ENCODE measurements at regions not wholly inside any gene's neighbourhood (a gene's known extent, or its start where the extent isn't known, plus 50 kb on each side); places are given as distances from the start of the nearest gene placed in this dataset.

DNA sequence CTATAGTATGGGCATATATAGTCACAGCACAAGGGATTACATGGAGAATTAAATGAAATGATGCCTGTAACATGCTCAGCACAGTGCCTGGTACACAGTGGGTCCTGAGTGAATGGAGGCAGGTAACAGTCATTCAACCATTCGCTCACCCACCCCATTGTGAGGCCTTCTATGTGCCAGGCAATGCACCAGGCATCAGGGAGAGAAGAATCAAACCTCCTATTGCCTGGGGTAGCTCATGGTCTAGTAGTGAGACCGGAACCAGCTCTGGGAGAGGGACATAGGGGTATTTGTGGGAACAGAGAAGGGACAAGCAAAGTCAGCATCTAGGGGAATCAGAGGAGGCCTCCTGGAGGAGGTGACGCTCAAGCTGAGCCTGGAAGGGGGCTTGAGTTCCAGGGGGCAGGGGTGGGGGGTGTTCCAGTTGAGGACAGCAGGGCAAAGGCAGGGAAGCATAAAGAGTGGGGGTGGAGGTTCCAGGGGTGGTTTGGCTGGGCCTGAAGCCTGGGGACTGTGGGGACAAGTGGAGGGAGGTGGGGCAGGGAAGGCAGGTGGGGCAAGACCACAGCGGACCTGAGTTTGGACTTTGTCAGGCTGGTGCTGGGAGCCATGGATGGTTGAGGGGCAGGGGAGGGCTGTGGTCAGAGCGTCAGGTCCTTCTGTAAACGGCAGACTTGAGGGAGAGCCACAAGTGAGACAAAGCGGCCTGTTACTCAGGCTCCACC, 591.6 kb downstream of the PTPRU start:
- no peak for DNase-seq (ENCODE audit: low spot score in 2 of 2)
- Mint-ChIP-seq H3K36me3 (no peaks in the 10 kb centered on the region), H3K27me3 (peaks cover 13% of the 10 kb centered on the region)

DNA sequence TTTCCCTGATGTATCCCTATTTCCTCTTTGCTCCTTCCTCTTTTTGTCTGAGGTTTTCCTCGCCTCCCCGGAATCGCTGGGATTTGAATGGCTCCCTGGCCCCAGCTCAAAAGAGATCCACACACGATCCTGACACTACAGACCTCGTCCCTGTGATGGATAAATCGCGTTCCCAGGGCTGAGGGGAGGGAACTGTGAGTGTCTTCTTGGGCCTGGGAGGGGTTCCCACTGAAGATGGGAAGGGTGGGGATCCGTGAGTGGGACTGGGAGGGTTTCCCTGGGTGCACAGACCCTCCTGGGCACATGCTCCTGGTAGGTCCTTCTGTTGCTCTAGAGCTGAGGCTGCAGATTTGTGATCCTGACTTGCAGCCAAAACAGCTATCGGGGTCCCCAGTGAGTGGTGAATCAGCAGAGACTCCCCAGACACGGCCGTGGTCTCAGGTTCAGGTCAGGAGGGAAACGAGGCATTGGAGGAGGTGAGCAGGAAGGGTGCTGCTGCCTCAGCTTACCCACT, 591.0 kb downstream of the PTPRU start:
- no peak overlapping the region for H3K4me3 Mint-ChIP-seq
- no peaks in the 10 kb centered on the region for H3K9me3 Mint-ChIP-seq
- H3K36me3 Mint-ChIP-seq = no peaks in the 10 kb centered on the region
- H3K4me1 Mint-ChIP-seq = no peaks in the 10 kb centered on the region
- H3K27ac Mint-ChIP-seq = no peak overlapping the region
- no peak for DNase-seq (ENCODE audit: low spot score in 2 of 2)
- no peak for ATAC-seq (ENCODE audit: low read depth)
- peaks cover 13% of the 10 kb centered on the region for H3K27me3 Mint-ChIP-seq

More for the DNA sequence above, 591.6 kb downstream of the PTPRU start:
- H3K27ac Mint-ChIP-seq = no peak overlapping the region
- no peak for ATAC-seq (ENCODE audit: low read depth)
- H3K9me3 Mint-ChIP-seq = no peaks in the 10 kb centered on the region
- H3K4me3 Mint-ChIP-seq = no peak overlapping the region
- H3K4me1 Mint-ChIP-seq = no peaks in the 10 kb centered on the region

DNA sequence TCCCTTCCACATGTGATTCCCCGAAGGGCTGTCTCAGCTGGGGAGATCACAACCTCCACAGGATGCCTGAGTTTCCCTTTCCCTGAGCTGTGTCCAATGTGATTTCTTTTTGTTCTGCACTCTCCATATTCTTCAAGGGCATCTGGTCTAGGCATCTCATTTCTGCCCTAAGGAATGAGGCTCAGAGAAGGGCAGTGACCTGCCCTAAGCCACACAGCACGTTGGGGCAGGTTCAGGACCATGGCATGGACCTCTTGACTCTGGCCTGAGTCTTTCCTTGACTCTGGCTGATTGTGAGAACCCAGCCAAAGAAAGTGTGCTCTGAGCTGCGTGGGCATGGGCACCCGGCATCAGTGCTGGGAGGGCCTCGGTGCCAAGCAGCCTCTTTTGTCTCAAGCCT, 590.3 kb downstream of the PTPRU start:
- no peaks in the 10 kb centered on the region for H3K36me3 Mint-ChIP-seq
- H3K27me3 Mint-ChIP-seq = peaks cover 11% of the 10 kb centered on the region
- no peaks in the 10 kb centered on the region for H3K4me1 Mint-ChIP-seq
- H3K27ac Mint-ChIP-seq = no peak overlapping the region
- no peaks in the 10 kb centered on the region for H3K9me3 Mint-ChIP-seq
- ATAC-seq (ENCODE audit: low read depth) (no peak), DNase-seq (ENCODE audit: low spot score in 2 of 2) (no peak)
- no peak overlapping the region for H3K4me3 Mint-ChIP-seq

DNA sequence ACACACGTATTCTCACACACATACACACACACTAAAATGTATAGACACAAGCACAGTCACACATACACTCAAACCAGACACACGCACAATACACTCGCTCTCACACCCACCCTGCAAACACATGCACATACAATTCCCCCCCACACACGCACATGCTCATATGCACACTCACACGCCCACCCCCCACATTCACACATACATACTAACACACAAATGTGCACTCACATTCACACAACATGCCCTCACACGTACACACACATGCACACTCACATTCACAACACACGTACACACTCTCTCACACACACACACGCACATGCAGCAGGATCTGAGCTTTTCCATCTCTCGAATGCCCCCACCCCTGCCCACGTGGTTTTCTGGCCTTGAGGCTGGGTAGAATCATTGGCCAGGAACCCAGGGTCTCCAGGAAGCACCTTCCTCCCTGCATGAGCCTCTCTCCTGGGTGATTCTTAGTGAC, 589.7 kb downstream of the PTPRU start:
- no peaks in the 10 kb centered on the region for H3K4me1 Mint-ChIP-seq
- no peak for ATAC-seq (ENCODE audit: low read depth)

DNA sequence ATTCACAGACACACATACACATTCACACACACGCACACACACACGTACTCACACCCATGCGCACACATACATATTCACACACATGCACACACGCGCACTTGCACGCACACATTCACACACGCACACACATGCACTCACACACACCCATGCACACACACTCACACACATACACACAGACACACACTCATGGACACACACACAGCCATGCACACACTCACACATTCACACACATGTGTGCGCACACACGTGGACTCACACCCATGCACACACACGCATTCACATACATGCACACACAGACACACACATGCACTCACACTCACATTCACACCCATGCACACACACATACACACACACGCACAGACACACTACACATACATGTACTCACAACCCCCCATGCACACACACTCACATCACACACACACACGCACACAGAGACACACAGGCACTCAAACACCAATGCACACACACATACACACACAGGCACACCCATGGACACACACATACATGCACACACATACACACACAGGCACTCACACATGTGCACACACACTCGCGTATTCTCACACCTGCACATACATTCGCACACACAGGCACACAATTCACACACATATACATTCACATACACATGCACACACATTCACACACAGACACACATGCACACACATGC, 589.1 kb downstream of the PTPRU start:
- Mint-ChIP-seq H3K27me3 (peaks cover 15% of the 10 kb centered on the region), H3K4me1 (no peaks in the 10 kb centered on the region), H3K27ac (no peak overlapping the region), H3K9me3 (no peaks in the 10 kb centered on the region), H3K4me3 (no peak overlapping the region), H3K36me3 (no peaks in the 10 kb centered on the region)
- no peak for ATAC-seq (ENCODE audit: low read depth)
- no peak for DNase-seq (ENCODE audit: low spot score in 2 of 2)

More for the DNA sequence above, 589.7 kb downstream of the PTPRU start:
- H3K27me3 Mint-ChIP-seq = peaks cover 14% of the 10 kb centered on the region
- H3K9me3 Mint-ChIP-seq = no peaks in the 10 kb centered on the region
- no peak for DNase-seq (ENCODE audit: low spot score in 2 of 2)
- H3K4me3 Mint-ChIP-seq = no peak overlapping the region
- H3K36me3 Mint-ChIP-seq = no peaks in the 10 kb centered on the region
- H3K27ac Mint-ChIP-seq = no peak overlapping the region

DNA sequence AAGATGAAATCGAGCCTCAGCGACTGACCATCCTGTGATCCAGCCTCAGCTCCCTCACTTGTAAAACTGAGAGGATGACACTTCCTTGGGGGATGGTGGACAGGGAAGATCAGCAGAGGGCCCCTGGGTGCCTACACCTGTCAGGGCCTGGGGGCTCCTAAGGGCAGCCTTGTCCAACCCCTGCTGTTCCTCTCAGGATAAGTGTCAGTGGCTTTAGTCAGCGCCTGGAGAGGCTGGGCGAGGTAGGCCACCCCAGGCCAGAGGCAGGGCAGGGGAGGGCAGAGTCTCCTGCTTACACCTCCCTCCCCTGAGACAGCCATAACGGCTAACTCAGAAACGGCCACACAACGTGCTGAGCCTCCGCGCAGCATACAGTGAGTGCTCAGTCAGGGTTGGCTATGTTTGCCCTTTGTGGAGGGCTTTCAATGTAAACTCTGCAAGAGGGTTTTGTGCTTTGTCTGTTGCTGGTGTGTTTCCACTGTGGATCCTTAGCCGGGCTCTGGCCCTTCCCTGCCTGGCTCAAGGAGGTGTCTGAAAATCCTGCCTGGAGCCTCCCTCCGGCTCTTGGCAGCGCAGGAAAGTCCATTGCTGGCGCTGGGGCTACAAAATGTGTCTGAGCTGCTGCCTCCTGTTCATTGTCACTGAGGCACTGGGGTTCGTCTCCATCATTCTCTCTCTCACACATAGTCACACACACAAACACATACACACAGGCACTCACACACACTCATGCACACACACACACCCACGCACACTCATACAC, 588.4 kb downstream of the PTPRU start:
- no peaks in the 10 kb centered on the region for H3K4me1 Mint-ChIP-seq

DNA sequence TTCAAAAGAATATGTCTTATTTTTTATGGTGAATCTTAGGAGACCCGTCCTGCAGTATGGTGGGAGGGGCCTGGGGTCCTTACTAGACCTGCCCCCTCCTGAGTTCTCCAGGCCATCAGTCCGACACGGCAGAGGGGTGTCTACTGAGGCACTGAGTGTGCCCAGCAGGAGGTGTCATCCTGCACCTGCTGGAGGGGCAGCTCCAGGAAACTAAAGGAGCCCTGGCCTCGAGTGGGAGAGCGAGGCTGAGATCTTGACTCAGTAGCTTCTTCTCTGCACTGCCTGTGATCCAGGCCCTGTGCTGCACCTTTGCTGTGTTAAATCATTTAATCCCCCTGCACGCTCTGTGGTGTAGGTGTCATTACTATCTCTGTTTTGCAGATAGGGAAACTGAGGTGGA, 587.7 kb downstream of the PTPRU start:
- Mint-ChIP-seq H3K4me3 (no peak overlapping the region), H3K27me3 (peaks cover 11% of the 10 kb centered on the region), H3K9me3 (no peaks in the 10 kb centered on the region), H3K4me1 (no peaks in the 10 kb centered on the region), H3K36me3 (no peaks in the 10 kb centered on the region), H3K27ac (no peak overlapping the region)
- DNase-seq (ENCODE audit: low spot score in 2 of 2) = no peak
- ATAC-seq (ENCODE audit: low read depth) = no peak

More for the DNA sequence above, 588.4 kb downstream of the PTPRU start:
- no peak overlapping the region for H3K27ac Mint-ChIP-seq
- peaks cover 11% of the 10 kb centered on the region for H3K27me3 Mint-ChIP-seq
- H3K4me3 Mint-ChIP-seq = no peak overlapping the region
- ATAC-seq (ENCODE audit: low read depth) = no peak
- no peak for DNase-seq (ENCODE audit: low spot score in 2 of 2)
- H3K36me3 Mint-ChIP-seq = no peaks in the 10 kb centered on the region
- H3K9me3 Mint-ChIP-seq = no peaks in the 10 kb centered on the region

DNA sequence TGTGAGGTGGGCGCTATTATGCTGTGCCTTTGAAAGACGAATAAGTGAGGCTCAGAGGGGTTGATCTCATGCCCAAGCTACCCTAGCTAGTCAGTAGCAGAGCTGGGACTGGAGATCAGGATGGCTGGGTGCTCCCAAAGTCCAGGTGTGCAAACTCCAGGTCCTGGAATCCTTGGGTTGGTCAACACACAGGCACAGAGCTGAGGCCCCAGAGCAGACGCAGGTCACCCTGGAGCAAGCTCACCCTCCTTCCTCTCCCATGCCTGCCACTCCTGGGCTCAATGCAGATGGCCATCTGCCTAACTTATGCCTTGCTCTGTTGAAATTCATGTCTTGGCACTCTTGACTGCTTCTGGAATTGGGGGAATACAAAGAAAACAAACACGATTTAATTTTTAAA, 587.2 kb downstream of the PTPRU start:
- Mint-ChIP-seq H3K4me3 (no peak overlapping the region), H3K9me3 (no peaks in the 10 kb centered on the region), H3K27ac (no peak overlapping the region), H3K4me1 (no peaks in the 10 kb centered on the region), H3K27me3 (peaks cover 11% of the 10 kb centered on the region), H3K36me3 (no peaks in the 10 kb centered on the region)
- ATAC-seq (ENCODE audit: low read depth) = no peak
- DNase-seq (ENCODE audit: low spot score in 2 of 2) = no peak

DNA sequence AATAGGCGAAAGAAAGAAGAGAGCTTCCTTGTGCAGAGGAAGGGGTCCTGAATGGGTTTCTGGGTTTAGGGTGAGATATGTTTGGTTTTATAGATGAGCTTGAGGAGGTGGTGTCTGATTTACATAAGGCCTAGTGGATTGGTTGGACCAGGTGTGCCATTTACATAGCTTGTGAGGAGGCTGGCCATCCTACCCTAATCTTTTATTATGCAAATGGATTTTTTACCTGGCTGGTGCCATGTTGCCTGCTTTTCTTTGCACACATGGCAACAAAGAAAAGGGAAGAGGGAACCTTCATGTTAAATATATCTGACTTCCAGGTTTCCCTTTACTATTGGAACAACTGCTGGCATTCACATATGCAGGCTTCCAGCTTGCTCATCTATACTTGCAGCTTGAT, 585.3 kb downstream of the PTPRU start:
- DNase-seq (ENCODE audit: low spot score in 2 of 2) = no peak
- Mint-ChIP-seq H3K4me1 (no peaks in the 10 kb centered on the region), H3K27me3 (peaks cover 5% of the 10 kb centered on the region), H3K27ac (no peak overlapping the region), H3K9me3 (no peaks in the 10 kb centered on the region), H3K36me3 (no peaks in the 10 kb centered on the region), H3K4me3 (no peak overlapping the region)
- ATAC-seq (ENCODE audit: low read depth) = no peak

DNA sequence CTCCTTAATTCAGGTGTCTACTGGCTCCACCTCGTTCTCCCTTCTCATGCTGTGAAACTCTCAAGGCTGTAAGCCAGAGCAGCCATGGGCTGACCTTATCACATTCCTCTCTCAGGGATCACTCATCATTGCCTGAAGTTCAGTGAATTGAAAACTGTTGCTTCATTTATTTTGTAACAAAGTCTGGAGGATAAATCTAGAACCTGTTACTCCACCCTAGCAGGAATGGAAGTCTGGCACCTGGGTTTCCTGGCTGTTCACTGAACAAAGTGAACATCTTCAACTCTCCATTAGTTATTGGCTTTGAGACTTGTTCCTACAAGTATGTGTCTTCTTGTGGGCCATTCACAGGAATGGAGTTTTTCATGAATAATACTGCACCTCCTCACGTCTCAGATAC, 584.1 kb downstream of the PTPRU start:
- H3K4me3 Mint-ChIP-seq = no peak overlapping the region
- peaks cover 5% of the 10 kb centered on the region for H3K27me3 Mint-ChIP-seq
- no peaks in the 10 kb centered on the region for H3K36me3 Mint-ChIP-seq
- H3K4me1 Mint-ChIP-seq = no peaks in the 10 kb centered on the region
- H3K27ac Mint-ChIP-seq = no peak overlapping the region
- no peak for DNase-seq (ENCODE audit: low spot score in 2 of 2)
- ATAC-seq (ENCODE audit: low read depth) = no peak
- no peaks in the 10 kb centered on the region for H3K9me3 Mint-ChIP-seq

DNA sequence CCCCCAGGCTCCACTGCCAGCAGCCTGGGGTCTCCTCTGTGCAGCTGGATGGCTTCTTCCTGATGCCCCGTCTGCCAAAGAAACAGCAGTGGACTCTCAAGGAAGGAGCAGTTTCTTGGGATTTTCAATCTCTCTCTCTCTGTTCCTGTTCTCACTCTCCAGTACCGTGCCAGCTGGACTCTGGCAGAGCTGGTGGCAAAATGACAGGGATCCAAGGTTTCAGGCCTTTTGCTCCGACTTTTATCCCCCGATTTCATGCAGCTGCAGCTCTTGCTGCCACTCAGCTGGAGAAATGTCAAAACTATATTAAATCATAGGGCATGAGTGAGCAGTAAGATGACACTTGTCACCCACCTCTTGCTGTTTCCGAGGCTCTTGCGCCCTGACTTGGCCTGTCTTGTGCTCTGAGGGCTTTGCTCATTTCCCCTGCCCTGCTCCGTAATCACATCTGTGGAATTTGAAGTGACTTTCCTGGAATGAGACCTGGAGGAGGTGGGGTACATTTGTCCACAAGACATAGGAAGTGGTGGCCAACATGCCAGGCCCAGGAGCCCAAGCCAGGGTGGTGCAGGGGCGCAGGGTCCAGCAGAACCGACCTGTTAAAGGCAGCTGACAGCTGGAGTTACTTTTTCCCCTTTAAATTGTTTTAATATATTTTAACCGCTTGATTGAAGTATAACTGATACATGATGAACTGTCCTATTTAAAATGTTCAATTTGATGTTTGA, 576.2 kb downstream of the PTPRU start:
- H3K27ac Mint-ChIP-seq = no peak overlapping the region
- no peaks in the 10 kb centered on the region for H3K36me3 Mint-ChIP-seq
- H3K4me3 Mint-ChIP-seq = no peak overlapping the region
- ATAC-seq (ENCODE audit: low read depth) (no peak), DNase-seq (ENCODE audit: low spot score in 2 of 2) (no peak)
- H3K4me1 Mint-ChIP-seq = no peaks in the 10 kb centered on the region
- peaks cover 3% of the 10 kb centered on the region for H3K27me3 Mint-ChIP-seq
- H3K9me3 Mint-ChIP-seq = no peaks in the 10 kb centered on the region

DNA sequence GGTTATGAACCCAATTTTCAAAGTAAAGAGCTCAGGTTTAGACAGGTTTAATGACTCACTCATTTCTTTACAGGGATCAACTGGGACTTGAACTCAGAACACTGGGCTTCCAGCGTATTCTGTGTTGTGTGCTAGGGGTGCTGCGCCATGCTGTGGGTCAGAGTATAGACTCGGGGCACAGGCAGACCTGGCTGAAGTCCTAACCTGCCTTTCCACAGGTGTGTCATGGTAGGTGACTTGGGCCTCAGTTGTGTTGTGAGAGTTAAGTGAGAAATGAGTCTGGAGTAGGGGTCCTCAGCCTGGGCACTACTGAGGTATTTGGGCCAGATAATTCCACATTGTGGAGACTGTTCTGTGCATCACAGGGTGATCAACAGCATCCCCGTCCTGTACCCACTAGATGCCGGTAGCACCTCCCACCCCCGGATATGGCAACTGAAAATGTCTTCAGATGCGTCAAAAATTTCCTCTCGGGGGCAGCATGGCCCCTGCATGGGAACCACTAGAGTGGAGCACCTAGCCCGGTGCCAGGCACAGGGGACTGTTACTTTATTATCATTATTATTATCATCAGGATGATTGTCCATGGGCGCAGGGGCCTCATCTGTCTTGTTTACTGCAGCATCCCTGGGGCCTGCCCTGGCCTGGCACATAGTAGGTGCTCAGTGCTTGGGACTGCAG, 575.5 kb downstream of the PTPRU start:
- ATAC-seq (ENCODE audit: low read depth) = no peak
- H3K36me3 Mint-ChIP-seq = no peaks in the 10 kb centered on the region
- H3K9me3 Mint-ChIP-seq = no peaks in the 10 kb centered on the region
- H3K27me3 Mint-ChIP-seq = peaks cover 3% of the 10 kb centered on the region
- DNase-seq (ENCODE audit: low spot score in 2 of 2) = no peak
- no peak overlapping the region for H3K27ac Mint-ChIP-seq
- H3K4me1 Mint-ChIP-seq = no peaks in the 10 kb centered on the region
- no peak overlapping the region for H3K4me3 Mint-ChIP-seq

DNA sequence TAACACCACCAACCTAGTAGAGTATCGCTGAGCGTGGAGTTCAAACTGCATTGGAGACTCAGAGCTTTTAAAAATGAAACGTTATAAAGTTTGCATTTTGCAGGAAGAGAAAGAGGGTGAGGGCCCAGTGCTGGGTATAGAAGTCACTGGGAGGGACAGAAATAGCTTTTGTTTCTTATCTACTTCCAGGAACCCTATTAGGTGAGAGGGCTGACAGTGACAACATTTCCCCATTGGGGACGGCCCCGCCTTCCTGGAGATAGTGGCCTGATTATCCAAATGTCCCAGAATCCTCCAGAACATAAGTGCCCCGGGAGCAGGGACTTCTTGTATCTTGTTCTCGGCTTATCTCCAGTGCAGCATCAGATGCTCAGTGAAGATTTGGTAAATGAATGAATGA, 574.9 kb downstream of the PTPRU start:
- H3K9me3 Mint-ChIP-seq = no peaks in the 10 kb centered on the region
- H3K4me3 Mint-ChIP-seq = no peak overlapping the region
- H3K36me3 Mint-ChIP-seq = no peaks in the 10 kb centered on the region
- no peak for DNase-seq (ENCODE audit: low spot score in 2 of 2)
- H3K4me1 Mint-ChIP-seq = no peaks in the 10 kb centered on the region
- no peak overlapping the region for H3K27ac Mint-ChIP-seq
- no peak for ATAC-seq (ENCODE audit: low read depth)
- H3K27me3 Mint-ChIP-seq = peaks cover 3% of the 10 kb centered on the region

Data from memory B cell (primary cell).